ENCODE measurements at regions not wholly inside any gene's neighbourhood (a gene's known extent, or its start where the extent isn't known, plus 50 kb on each side); places are given as distances from the start of the nearest gene placed in this dataset.

- DNase-seq: no peak
Observed at GRCh38 chr1:213899413-213899812, 88.4 kb upstream of the PROX1 start.

GRCh38 chr1:213905344-213905743 is 82.4 kb upstream of the PROX1 start:
- no peak for DNase-seq

- no peak for DNase-seq
Observed at GRCh38 chr1:213908521-213908920, 79.3 kb upstream of the PROX1 start.

- DNase-seq: no peak
Observed at GRCh38 chr1:213914392-213914791, 73.4 kb upstream of the PROX1 start.

DNA sequence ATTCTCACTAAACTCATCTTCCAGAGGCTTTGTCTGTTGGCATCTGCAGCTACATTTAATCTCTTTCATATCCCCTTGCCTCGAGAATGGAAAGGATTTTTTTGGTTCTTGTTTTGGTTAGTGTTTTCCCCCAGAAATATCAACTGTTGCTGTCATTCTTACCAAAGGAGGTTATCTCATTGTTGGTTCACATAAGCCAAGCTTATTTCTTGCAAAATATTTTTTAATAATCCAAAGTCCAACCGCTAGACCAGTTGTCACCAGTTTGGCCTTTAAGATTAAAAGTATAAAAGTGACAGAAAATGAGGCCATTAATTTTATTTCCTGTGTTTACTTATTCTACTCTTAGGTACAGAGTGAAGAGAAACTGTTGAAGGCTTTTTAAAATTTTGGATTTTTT is 66.5 kb upstream of the PROX1 start:
- no peak for DNase-seq

GRCh38 chr1:213921712-213922111 is 66.1 kb upstream of the PROX1 start:
- DNase-seq: no peak

DNA sequence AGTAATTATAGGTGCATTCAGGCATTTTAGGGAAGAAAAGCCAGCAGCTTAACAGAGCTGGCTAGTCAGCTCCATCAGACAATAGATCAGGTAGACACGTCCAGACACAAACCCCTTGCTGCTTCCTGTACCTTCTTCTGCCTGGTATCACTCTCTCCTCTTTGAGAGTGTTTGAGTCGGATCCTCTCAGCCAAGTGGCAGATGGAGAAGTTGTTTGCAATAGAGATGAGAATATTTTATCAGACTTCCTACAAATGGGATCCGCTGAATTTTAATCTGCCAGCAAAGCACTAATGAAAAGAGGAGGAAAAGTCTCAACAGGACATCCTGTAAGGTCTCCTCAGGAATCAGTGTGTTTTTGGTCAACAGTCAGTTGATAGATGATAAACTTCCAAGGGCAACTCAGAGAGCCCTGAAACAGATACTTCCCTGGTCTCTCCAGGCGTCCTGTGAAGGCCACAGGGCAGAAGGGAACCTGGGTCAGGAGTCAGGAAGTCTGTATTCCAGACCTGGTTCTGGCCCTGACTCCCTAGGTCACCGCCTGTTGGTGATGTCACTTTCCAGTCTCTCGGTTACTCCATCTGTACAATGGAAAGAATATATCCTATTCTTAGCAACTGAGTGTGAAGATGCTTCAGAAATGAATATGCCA is 62.1 kb upstream of the PROX1 start:
- DNase-seq: no peak

- DNase-seq: no peak
Observed at GRCh38 chr1:213927846-213928245, 59.9 kb upstream of the PROX1 start.

- no peak for DNase-seq
Observed at GRCh38 chr1:213929398-213929797, 58.4 kb upstream of the PROX1 start.

- no peak for DNase-seq
Observed at GRCh38 chr1:213931836-213932235, 55.9 kb upstream of the PROX1 start.

- DNase-seq: no peak
Observed at GRCh38 chr1:213933336-213933735, 54.4 kb upstream of the PROX1 start.

GRCh38 chr1:213934649-213935048 is 53.1 kb upstream of the PROX1 start:
- DNase-seq: no peak

GRCh38 chr1:213936571-213936970 is 51.2 kb upstream of the PROX1 start:
- DNase-seq: no peak

Measured in CD4-positive, alpha-beta T cell treated with Interleukin-6 for 4 hours (primary cell).